NCI-H2081 treated with DMSO at 0.1 percent for 48 hours (cell line): ENCODE measurements at regions not wholly inside any gene's neighbourhood (a gene's known extent, or its start where the extent isn't known, plus 50 kb on each side); places are given as distances from the start of the nearest gene placed in this dataset.
"Not testable (repeated sequence)": the region's sequence is repeated elsewhere in the genome, so short reads cannot be mapped to it uniquely, and the experiment has no call there.

ENCODE experiments used
- DNase-seq: peaks from one replicate; lab custom pipeline; 2025; lab: John Stamatoyannopoulos, UW

DNA sequence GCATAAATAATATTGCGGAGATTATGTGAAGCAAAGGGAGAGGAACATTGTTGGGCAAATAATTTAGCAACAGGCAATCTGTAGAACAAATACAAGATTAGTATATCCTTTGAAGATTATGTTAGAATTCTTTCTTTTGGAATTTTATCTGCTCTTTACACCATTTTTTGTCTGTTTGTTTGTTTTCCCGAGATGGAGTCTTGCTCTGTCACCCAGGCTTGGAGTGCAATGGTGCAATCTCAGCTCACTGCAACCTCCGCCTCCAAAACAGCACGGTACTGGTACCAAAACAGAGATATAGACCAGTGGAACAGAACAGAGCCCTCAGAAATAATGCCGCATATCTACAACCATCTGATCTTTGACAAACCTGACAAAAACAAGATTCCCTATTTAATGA, 250.3 kb downstream of the FSIP2 start:
- not testable (repeated sequence) for DNase-seq

DNA sequence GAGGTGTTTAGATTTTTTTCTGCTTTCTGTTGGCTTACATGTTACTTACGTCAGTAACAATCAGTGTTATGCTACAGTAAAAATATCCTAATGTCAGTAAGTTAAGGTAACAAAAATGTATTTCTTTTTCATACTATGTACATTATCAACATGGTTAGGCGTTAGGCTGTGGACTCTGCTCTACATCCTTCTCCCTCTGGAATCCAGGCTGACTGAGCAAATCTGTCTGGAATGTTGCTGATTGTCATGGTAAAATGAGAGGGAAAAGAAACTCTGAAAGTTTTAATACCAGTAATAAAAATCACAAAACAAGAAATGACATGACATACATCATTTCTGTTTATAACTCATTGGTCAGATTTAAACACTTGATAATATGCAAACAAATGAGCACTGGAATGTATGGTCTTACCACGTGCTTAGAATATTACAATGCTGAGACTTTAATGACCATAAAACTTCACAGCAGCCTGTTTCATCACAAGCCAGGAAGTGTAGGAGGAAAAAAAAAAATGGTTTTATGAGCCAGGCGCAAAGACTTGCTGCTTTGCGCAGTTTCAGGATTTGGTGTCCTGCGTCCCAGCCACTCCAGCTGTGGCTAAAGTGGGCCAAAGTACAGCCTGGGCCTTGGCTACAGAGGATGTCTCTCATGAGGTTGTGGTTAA, 252.4 kb downstream of the FSIP2 start:
- no peak for DNase-seq

GRCh38 chr2:185998562-185999070, 260.0 kb downstream of the FSIP2 start:
- no peak for DNase-seq

DNA sequence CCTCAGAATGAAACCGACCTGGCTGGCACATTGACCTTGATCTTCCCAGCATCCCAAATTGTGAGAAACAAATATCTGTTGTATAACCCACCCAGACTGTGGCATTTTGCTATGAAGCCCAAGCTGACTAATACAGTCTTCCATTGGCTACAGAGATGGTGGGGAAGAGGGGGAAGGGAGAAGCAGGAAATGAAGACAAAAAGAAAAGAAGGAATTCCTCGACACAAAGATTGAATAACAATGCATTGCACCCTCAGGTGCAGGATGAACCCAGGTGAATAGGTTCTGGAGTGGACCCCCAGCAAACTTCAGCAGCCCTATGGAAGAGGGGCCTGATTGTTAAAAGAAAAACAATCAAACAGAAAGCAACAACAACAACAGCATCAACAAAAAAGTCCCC, 270.7 kb downstream of the FSIP2 start:
- no peak for DNase-seq

DNA sequence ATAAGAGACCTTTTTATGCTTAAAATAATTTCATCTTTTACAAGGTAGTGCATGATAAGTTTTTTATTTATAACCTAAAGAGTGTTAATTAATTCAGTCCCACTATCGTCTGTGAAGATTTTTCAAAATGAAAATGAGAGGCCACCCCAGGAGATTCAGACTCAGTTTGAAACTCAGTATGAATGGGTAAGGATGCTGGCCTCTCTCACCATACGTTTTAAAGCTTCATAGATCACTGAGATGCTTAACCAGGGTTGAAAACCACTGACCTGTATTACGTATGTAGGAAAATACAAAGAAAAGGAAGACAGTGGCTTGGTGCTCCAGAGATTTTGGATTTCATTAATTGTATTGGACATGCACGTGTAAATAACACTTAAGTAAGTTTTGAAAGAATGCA, 278.7 kb downstream of the FSIP2 start:
- DNase-seq = no peak

GRCh38 chr2:186024921-186025320, 286.3 kb downstream of the FSIP2 start:
- no peak for DNase-seq

DNA sequence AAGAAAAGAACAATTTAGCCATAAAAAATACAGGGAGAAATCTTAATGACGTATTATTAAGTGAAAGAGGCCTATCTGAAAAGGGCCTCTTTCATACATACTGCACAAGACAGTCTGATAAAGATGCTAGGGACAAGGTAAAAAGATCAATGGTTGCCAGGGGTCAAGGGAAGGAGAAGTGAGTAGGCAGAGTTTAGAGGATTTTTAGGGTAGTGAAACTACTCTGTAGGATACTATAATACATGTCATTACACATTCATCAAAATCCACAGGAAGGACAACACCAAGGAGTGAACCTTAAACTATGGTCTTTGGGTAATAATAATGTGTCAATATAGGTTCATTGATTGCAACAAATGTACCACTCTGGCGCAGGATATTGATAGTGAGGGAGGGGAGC, 289.3 kb downstream of the FSIP2 start:
- no peak for DNase-seq

- DNase-seq = no peak
Measured at GRCh38 chr2:186031229-186031628, 292.6 kb downstream of the FSIP2 start.

DNA sequence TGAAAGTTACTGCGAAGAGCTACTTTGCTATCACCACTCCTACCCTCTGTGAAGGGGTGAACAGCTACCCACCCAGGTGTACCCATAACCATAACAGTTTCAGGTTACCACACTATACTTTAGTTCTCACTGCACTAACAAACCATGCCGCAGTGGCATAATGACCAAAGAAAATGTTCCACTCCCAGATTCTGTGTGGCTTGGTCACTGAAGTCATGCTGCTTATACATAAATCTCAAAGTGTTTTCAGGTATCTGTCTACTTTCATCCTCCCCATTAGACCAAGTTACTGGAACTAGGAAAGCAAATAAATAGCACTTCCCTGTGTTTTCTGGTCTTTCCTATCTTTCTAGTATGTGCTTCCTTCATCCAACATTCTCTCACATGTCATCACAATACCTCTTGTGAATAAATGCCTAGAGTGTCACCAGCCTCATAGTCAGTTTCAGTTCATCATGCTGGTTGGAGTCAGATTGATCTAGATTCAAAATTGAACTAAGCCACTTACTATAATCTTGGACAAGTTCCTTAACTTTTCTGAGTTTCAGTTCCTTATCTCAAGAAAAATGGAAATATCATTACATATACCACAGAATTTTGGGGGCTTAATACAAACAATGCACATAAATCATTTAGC, 293.6 kb downstream of the FSIP2 start:
- no peak for DNase-seq

DNA sequence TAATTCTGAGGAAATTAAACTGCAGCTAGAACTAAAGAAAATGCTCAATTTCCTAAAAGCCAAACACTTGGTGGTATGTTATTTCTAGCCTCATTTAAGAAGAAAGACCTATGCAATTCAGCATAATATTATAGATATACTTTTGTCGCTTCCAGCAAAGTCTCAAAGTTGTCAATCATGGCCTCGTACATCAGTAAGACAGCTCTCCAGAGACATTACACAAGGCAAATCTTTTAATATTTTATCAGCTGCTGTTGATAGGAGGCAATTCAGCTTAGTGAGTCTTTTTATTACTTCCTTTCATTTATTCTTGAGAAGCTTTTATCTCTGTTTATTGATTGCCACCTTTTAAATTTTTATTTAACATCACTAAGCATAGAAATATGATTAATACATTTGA, 294.3 kb downstream of the FSIP2 start:
- DNase-seq = no peak

DNA sequence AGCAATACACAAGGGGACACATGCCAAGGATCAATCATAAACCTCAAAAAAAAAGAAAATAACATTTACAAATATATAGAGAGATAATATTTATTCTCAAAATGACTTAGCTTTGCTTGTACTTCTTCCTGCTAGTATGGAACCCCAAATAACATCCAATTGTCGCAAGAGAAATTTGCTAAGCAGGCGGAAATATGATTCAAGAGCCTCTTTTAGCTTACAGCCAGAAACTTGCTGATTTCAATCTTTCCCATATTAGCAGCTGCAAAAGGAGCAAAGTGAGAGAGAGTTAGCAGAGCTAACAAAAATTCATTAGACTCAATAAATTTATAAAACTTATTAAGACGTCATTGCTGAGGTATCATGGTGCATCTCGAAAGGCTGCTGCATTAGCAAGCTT, 294.9 kb downstream of the FSIP2 start:
- no peak for DNase-seq

DNA sequence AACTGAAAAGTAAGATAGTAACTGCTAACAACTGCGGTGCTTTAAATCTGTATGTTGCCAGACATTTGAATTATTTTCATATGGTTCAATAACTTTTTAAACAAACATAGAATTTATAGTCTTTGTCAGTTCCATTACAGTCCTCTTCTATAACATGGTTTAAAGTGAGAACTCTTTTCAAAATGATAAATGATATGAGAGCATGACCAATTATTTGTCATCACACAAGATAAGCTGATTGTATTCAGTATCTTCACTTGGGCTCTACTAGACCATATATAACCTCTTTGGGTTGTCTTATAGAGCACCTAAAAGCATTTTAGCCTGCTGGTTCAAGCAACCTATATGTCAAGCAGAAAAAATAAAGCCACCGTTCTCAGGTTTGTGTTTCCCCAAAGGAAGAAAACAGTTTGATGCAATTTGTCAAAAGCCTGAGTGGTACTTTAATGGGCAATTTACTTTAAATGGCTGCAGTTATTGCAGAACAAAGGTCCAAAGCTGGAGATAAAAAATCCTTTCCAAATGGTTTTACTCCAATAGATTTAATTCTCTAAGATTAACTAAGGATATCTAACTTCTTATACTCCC, 298.4 kb downstream of the FSIP2 start:
- no peak for DNase-seq

DNA sequence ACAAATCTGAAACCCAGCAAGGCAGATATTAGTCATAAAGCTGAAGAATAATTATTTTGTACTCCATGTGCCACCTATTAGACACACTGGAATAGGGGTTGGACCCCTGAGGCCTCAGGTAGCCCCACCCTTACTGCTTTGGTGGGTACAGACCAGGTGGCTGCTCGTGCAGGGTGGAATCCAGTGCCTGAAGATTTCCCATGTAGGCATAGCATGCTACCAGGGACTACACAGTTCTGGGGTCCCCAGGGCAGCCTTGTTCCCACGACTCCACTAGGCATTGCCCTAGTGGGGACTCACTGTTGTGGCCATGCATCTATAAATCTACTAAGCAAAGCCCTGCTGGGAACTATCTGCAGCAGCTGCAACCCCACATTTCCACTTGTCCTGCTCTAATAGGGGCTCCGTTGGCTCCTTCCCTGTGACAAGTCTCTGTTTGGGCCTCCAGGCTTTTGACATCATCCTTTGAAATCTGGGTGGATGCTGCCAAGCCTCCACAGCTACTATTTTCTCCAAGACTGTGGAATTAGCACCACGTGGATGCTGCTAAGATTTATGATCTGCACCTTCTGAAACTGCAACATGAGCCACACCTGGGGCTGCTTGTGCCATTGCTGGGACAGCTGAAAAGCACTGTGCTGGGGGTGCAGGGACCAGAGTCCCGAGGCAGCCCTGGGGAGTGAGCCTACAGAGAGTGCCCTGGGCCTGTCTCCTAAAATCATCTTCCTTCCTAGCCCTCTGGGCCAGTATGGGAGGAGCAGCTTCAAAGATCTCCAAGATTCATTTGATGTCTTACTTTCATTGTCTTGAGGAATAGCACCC, 303.8 kb downstream of the FSIP2 start:
- no peak for DNase-seq

DNA sequence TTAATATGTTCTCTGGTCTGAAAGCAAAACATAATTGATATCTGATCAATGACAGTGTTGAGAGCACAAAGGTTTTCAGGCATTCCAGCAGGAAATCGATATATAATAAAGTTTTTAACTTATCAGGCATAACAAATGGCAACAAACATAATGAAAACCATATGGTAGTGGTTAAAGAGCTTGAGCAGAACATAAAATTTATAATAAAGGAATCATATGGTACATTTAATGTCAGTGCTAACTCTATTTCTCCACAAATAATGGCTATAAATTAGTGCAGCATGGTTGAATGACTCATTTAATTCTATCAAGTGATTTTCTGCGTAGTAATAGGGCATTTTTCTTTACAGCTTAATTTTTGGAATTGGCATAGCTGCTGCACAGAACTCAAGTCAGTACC, 306.2 kb downstream of the FSIP2 start:
- DNase-seq = no peak

DNA sequence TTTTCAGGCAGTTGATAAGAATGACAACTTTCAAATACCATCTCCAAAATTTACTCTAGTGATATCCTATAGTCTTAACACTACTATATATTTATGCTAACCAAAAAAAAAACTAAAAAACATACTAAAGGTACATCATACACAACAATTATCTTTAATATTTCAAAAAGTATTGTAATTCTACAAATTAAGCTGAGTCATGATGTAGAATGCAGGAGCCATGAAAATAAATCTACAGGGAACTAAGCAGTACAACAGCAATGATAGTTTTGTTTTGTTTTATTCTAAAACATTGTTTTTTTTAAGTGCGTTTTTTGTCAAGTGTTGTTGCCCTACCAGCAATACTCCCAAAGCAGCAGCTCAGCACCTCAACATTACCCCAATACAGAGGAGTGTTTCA, 314.3 kb downstream of the FSIP2 start:
- no peak for DNase-seq

GRCh38 chr2:186058614-186059013, 320.0 kb downstream of the FSIP2 start:
- no peak for DNase-seq

- peak; percentile 31 for DNase-seq
Measured at GRCh38 chr2:186059096-186059495, 320.5 kb downstream of the FSIP2 start.

DNA sequence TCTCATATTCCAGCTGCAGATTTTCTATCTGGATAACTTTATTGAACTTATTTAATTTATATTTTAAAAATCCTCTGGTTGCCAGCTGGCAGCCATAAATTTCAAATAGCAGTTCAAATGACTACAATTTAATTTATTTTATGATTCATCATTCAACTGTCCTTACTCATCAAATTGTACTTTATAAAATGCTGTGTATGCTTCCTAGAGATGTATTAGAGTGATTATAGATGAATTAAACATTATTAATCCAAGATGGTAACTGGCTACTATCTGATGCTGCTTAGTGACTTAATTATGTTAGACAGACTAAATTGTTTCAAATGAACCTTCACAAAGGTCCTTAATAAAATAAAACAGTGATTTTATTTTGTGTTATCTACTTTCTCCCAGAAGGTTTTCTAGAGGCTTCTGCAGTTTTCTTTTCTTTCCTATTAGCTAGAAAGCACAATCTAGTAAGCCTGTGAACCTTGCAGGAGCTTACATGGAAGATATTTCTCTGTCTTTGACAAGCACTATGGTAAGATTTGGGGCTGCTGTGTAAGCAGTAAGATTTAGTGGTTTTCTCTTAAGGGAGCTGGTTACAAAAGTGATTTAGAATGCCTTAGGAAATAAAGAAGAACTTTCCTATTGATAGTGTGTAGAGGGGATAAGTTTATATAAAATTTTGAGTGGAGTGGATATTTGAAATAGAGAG, 322.3 kb downstream of the FSIP2 start:
- DNase-seq = no peak

- DNase-seq = no peak
Measured at GRCh38 chr2:186064507-186064906, 325.9 kb downstream of the FSIP2 start.

DNA sequence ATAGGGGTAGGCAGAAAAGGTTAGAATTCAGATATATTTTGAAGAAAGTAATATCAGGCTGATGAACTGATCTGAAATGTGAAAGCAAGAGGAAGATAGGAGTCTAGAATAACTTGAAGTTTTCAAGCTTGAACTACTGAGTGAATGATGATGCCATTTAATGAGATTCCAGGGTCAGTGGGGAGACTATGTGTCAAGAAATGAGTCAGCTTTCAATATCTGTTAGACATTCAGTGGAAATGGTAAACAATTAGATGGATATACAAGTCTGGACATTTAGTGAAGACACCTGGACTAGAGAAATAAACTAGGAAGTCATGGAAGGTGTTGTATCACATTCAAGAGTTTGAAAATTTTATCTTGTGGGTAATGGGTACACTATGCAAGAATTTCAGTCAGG, 326.9 kb downstream of the FSIP2 start:
- no peak for DNase-seq

- DNase-seq = no peak
Measured at GRCh38 chr2:186068139-186068801, 329.7 kb downstream of the FSIP2 start.
